ENCODE measurements at regions not wholly inside any gene's neighbourhood (a gene's known extent, or its start where the extent isn't known, plus 50 kb on each side); places are given as distances from the start of the nearest gene placed in this dataset.

DNA sequence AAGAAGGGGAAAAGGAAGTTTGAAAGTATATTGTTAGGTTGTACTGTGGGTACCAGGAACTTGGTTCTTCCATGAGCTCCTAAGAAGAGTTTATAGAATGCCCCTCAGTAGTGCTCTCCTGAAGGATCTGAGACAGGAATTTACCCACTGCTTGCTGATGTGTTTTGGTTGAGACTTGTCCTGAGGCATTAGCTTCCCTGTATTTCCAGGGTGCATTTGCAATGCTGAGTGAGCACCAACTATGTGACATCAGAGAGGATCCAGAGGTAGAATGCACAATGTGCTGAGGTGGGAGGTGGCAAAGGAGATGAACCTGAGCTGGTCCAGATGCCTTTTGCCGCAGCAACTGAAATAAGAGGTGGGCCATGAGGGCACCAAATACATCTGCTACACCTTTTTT is 64.3 kb upstream of the LRRC3B start:
- H3K4me2 ChIP-seq (ENCODE audit: low read length), result no peak overlapping the region
- TF ChIP-seq RAD21 (conservative IDR thresholded peaks at IDR 0.05), result no peak
- TF ChIP-seq EP300 (conservative IDR thresholded peaks at IDR 0.05; ENCODE audit: poor library complexity, severe bottlenecking), result no peak
- TF ChIP-seq MXI1 (conservative IDR thresholded peaks at IDR 0.05; ENCODE audit: poor library complexity, severe bottlenecking), result no peak
- TF ChIP-seq, protein P1, sequence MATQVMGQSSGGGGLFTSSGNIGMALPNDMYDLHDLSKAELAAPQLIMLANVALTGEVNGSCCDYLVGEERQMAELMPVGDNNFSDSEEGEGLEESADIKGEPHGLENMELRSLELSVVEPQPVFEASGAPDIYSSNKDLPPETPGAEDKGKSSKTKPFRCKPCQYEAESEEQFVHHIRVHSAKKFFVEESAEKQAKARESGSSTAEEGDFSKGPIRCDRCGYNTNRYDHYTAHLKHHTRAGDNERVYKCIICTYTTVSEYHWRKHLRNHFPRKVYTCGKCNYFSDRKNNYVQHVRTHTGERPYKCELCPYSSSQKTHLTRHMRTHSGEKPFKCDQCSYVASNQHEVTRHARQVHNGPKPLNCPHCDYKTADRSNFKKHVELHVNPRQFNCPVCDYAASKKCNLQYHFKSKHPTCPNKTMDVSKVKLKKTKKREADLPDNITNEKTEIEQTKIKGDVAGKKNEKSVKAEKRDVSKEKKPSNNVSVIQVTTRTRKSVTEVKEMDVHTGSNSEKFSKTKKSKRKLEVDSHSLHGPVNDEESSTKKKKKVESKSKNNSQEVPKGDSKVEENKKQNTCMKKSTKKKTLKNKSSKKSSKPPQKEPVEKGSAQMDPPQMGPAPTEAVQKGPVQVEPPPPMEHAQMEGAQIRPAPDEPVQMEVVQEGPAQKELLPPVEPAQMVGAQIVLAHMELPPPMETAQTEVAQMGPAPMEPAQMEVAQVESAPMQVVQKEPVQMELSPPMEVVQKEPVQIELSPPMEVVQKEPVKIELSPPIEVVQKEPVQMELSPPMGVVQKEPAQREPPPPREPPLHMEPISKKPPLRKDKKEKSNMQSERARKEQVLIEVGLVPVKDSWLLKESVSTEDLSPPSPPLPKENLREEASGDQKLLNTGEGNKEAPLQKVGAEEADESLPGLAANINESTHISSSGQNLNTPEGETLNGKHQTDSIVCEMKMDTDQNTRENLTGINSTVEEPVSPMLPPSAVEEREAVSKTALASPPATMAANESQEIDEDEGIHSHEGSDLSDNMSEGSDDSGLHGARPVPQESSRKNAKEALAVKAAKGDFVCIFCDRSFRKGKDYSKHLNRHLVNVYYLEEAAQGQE (IDR thresholded peaks at IDR 0.05; ENCODE audit: borderline replicate concordance), result no peak
- no peak for TF ChIP-seq POLR2AphosphoS5 (IDR thresholded peaks at IDR 0.05)
- TF ChIP-seq EZH2 (IDR thresholded peaks at IDR 0.05; ENCODE audit: borderline replicate concordance, insufficient read depth, low read length, poor library complexity, severe bottlenecking), result no peak
- no peak for TF ChIP-seq TAF1 (IDR thresholded peaks at IDR 0.05; ENCODE audit: low read depth)
- TF ChIP-seq, protein P2, sequence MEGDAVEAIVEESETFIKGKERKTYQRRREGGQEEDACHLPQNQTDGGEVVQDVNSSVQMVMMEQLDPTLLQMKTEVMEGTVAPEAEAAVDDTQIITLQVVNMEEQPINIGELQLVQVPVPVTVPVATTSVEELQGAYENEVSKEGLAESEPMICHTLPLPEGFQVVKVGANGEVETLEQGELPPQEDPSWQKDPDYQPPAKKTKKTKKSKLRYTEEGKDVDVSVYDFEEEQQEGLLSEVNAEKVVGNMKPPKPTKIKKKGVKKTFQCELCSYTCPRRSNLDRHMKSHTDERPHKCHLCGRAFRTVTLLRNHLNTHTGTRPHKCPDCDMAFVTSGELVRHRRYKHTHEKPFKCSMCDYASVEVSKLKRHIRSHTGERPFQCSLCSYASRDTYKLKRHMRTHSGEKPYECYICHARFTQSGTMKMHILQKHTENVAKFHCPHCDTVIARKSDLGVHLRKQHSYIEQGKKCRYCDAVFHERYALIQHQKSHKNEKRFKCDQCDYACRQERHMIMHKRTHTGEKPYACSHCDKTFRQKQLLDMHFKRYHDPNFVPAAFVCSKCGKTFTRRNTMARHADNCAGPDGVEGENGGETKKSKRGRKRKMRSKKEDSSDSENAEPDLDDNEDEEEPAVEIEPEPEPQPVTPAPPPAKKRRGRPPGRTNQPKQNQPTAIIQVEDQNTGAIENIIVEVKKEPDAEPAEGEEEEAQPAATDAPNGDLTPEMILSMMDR (IDR thresholded peaks at IDR 0.05; ENCODE audit: poor library complexity, severe bottlenecking), result no peak
- no peak for TF ChIP-seq SMC3 (conservative IDR thresholded peaks at IDR 0.05; ENCODE audit: poor library complexity)
- no peaks in the 10 kb centered on the region for H3F3A ChIP-seq (ENCODE audit: insufficient read depth, low read length, poor library complexity, severe bottlenecking)
- H3K4me3 ChIP-seq (ENCODE audit: low read length), result no peak overlapping the region
- no peak overlapping the region for H3K9ac ChIP-seq (ENCODE audit: low read length)
- no peak overlapping the region for H3K27ac ChIP-seq (ENCODE audit: low read length)
- H3K27me3 ChIP-seq (ENCODE audit: insufficient read depth, low read depth, low read length), result no peaks in the 10 kb centered on the region
- no peaks in the 10 kb centered on the region for H3K79me2 ChIP-seq (replicated peaks; ENCODE audit: insufficient read depth, low read length)
- no peaks in the 10 kb centered on the region for H3K36me3 ChIP-seq (ENCODE audit: insufficient read depth, low read length)
- H2AFZ ChIP-seq (ENCODE audit: low read depth, low read length), result no peak overlapping the region
- no peaks in the 10 kb centered on the region for H3K9me3 ChIP-seq (ENCODE audit: low read length)
- H4K20me1 ChIP-seq (ENCODE audit: insufficient read depth), result no peaks in the 10 kb centered on the region
- H3K9me2 ChIP-seq (ENCODE audit: insufficient read depth, low read length), result no peaks in the 10 kb centered on the region

DNA sequence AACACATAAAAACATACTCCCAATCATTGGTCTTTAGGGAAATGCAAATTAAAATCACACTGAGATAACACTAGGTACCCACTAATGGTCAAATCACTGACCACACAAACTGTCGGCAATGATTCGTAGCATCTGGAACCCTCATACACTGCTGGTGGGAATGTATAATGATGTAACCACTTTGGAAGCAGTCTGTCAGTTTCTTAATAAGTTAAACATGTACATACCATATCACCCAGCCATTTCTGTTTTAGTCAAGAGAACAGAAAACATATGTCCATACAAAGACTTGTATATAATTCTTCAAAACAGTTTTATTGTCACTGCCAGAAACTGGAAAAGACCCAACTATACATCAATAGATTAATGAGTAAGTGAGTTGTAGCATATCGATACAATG is 63.3 kb upstream of the LRRC3B start:
- Histone ChIP-seq H3F3A (ENCODE audit: insufficient read depth, low read length, poor library complexity, severe bottlenecking) (no peaks in the 10 kb centered on the region), H3K9ac (ENCODE audit: low read length) (no peak overlapping the region), H4K20me1 (ENCODE audit: insufficient read depth) (no peaks in the 10 kb centered on the region), H3K79me2 (replicated peaks; ENCODE audit: insufficient read depth, low read length) (no peaks in the 10 kb centered on the region), H3K27me3 (ENCODE audit: insufficient read depth, low read depth, low read length) (no peaks in the 10 kb centered on the region), H3K9me3 (ENCODE audit: low read length) (no peaks in the 10 kb centered on the region), H3K36me3 (ENCODE audit: insufficient read depth, low read length) (no peaks in the 10 kb centered on the region), H3K4me3 (ENCODE audit: low read length) (no peak overlapping the region), H3K4me2 (ENCODE audit: low read length) (no peak overlapping the region), H3K27ac (ENCODE audit: low read length) (no peak overlapping the region), H2AFZ (ENCODE audit: low read depth, low read length) (no peak overlapping the region), H3K9me2 (ENCODE audit: insufficient read depth, low read length) (no peaks in the 10 kb centered on the region)
- no peak for TF ChIP-seq TAF1 (IDR thresholded peaks at IDR 0.05; ENCODE audit: low read depth)
- TF ChIP-seq, protein P1 (IDR thresholded peaks at IDR 0.05; ENCODE audit: borderline replicate concordance), result no peak
- TF ChIP-seq, protein P2 (IDR thresholded peaks at IDR 0.05; ENCODE audit: poor library complexity, severe bottlenecking), result no peak
- TF ChIP-seq EZH2 (IDR thresholded peaks at IDR 0.05; ENCODE audit: borderline replicate concordance, insufficient read depth, low read length, poor library complexity, severe bottlenecking), result no peak
- TF ChIP-seq EP300 (conservative IDR thresholded peaks at IDR 0.05; ENCODE audit: poor library complexity, severe bottlenecking), result no peak
- TF ChIP-seq RAD21 (conservative IDR thresholded peaks at IDR 0.05), result no peak
- TF ChIP-seq SMC3 (conservative IDR thresholded peaks at IDR 0.05; ENCODE audit: poor library complexity), result no peak
- no peak for TF ChIP-seq MXI1 (conservative IDR thresholded peaks at IDR 0.05; ENCODE audit: poor library complexity, severe bottlenecking)
- TF ChIP-seq POLR2AphosphoS5 (IDR thresholded peaks at IDR 0.05), result no peak

Measured in neural cell (in vitro differentiated cells).